HCT116 (cell line): ENCODE measurements at regions not wholly inside any gene's neighbourhood (a gene's known extent, or its start where the extent isn't known, plus 50 kb on each side); places are given as distances from the start of the nearest gene placed in this dataset.

Experiments
- ATAC-seq: fragments of 200-7000 bp; cut with Tn5 transposase; 2 replicates; pipeline ENCODE4 v1.9.1; 2020; ENCODE audit warnings: mild to moderate bottlenecking, moderate library complexity
- BruUV-seq: library from RNA; stranded (reverse); fragments of 400-500 nt; replicated peaks from 2 replicates; lab custom pipeline; 2021; lab: Mats Ljungman, UMichigan
- CTCF ChIA-PET: fragments of 300-600 bp; sonication (Branson Sonifier 250); formaldehyde crosslinking; loops from one replicate; lab custom pipeline; 2021; ENCODE audit warnings: antibody characterized with exemption; lab: Charles Lee
- POLR2A ChIA-PET: fragments of 300-600, 350-600 bp; sonication (Branson Sonifier 250); formaldehyde crosslinking; loops from one replicate; lab custom pipeline; 2021; ENCODE audit warnings: antibody characterized with exemption; lab: Charles Lee
- RAD21 ChIA-PET, 2 experiments: fragments of 300-600 bp; sonication (Branson Sonifier 250); formaldehyde crosslinking; loops; one replicate each; lab custom pipeline; 2023; ENCODE audit warnings: low total read pairs in 2 of 2; ENCODE audit not compliant: uncharacterized antibody in 2 of 2, unreplicated experiment in 2 of 2, low non-redundant PET in 1 of 2; lab: Charles Lee
- DNase-seq: peaks from one replicate; pipeline ENCODE4 v3.0.0-alpha.2; 2010; ENCODE audit warnings: low read depth, low spot score
- H2AFZ ChIP-seq: fragments of 200-600 bp; shearing (Covaris generic), sonication (generic); 2 replicates; pipeline ENCODE4 v1.6.1; 2017; ENCODE audit warnings: low read depth, mixed run types, mixed read lengths, antibody characterized with exemption, low read length; ENCODE audit not compliant: poor library complexity, severe bottlenecking
- H3K27ac ChIP-seq: 2 replicates; pipeline ENCODE4 v1.5.1; 2012; ENCODE audit warnings: low read depth, low read length
- H3K27me3 ChIP-seq: fragments of 200-600 bp; sonication (generic); 2 replicates; pipeline ENCODE4 v1.6.1; 2016; ENCODE audit warnings: mixed run types, low read length, mixed read lengths; ENCODE audit not compliant: insufficient read depth
- H3K36me3 ChIP-seq, 2 experiments: fragments of 200-500 bp in 1 of 2; fragments of 200-600 bp in 1 of 2; sonication (Bioruptor generic) in 1 of 2; sonication (generic) in 1 of 2; 2 replicates each; pipeline versions ENCODE4 v1.5.1 to v1.6.1; 2014 to 2016; ENCODE audit warnings: low read length in 2 of 2, inconsistent platforms in 1 of 2, mixed read lengths in 1 of 2, mixed run types in 1 of 2; ENCODE audit not compliant: insufficient read depth in 2 of 2, control insufficient read depth in 1 of 2
- H3K4me1 ChIP-seq, 2 experiments: fragments of 200-600 bp in 1 of 2; sonication (generic) in 1 of 2; 2 replicates each; pipeline versions ENCODE4 v1.5.1 to v1.6.1; 2012 to 2017; ENCODE audit warnings: low read length in 2 of 2, inconsistent platforms in 1 of 2, mild to moderate bottlenecking in 1 of 2, mixed read lengths in 1 of 2, mixed run types in 1 of 2, moderate library complexity in 1 of 2; ENCODE audit not compliant: insufficient read depth in 2 of 2, control insufficient read depth in 1 of 2
- H3K4me2 ChIP-seq: fragments of 200-600 bp; sonication (generic); 2 replicates; pipeline ENCODE4 v1.6.1; 2017; ENCODE audit warnings: mixed run types, low read length, mixed read lengths
- H3K4me3 ChIP-seq, 2 experiments: fragments of 200-600 bp in 1 of 2; sonication (generic) in 1 of 2; replicated peaks in 1 of 2; 2 replicates each; pipeline ENCODE4 v1.5.1; 2011 to 2016; ENCODE audit warnings: low read length in 2 of 2, control low read depth in 1 of 2, low read depth in 1 of 2, mild to moderate bottlenecking in 1 of 2, mixed read lengths in 1 of 2, mixed run types in 1 of 2
- H3K79me2 ChIP-seq: fragments of 200-600 bp; sonication (generic); 2 replicates; pipeline ENCODE4 v1.6.1; 2017; ENCODE audit warnings: mild to moderate bottlenecking, mixed run types, low read length, moderate library complexity, mixed read lengths; ENCODE audit not compliant: insufficient read depth
- H3K9ac ChIP-seq: fragments of 200-600 bp; sonication (generic); 2 replicates; pipeline ENCODE4 v1.6.1; 2016; ENCODE audit warnings: low read length, mixed read lengths
- H3K9me2 ChIP-seq: fragments of 200-600 bp; sonication (generic), shearing (Covaris generic); 2 replicates; pipeline ENCODE4 v1.6.1; 2017; ENCODE audit warnings: mixed run types, mild to moderate bottlenecking, moderate library complexity; ENCODE audit not compliant: insufficient read depth
- H3K9me3 ChIP-seq, 2 experiments: fragments of 200-500 bp in 1 of 2; fragments of 200-600 bp in 1 of 2; sonication (Bioruptor generic) in 1 of 2; sonication (generic) in 1 of 2; 2 replicates each; pipeline ENCODE4 v1.6.1; 2014 to 2017; ENCODE audit warnings: low read length in 2 of 2, mixed read lengths in 2 of 2, inconsistent platforms in 1 of 2, low read depth in 1 of 2, mild to moderate bottlenecking in 1 of 2, mixed run types in 1 of 2, moderate library complexity in 1 of 2; ENCODE audit not compliant: control insufficient read depth in 1 of 2, insufficient read depth in 1 of 2
- H4K20me1 ChIP-seq: fragments of 200-600 bp; sonication (generic), shearing (Covaris generic); 2 replicates; pipeline ENCODE4 v1.6.1; 2017; ENCODE audit warnings: mixed run types, mild to moderate bottlenecking, moderate library complexity; ENCODE audit not compliant: insufficient read depth
- CEBPB ChIP-seq: IDR thresholded peaks from 2 replicates; pipeline ENCODE4 v1.6.1; 2012; ENCODE audit warnings: low read depth
- EGR1 ChIP-seq: IDR thresholded peaks from 2 replicates; pipeline ENCODE4 v1.6.1; 2012; ENCODE audit warnings: low read depth
- EZH2 ChIP-seq: fragments of 200-600 bp; sonication (generic); IDR thresholded peaks from 2 replicates; pipeline ENCODE4 v1.6.1; 2017; ENCODE audit warnings: antibody characterized with exemption, mixed run types
- EZH2phosphoT487 ChIP-seq: fragments of 200-600 bp; IDR thresholded peaks from 2 replicates; pipeline ENCODE4 v1.6.1; 2018; ENCODE audit warnings: antibody characterized with exemption, borderline replicate concordance
- POLR2AphosphoS5 ChIP-seq: IDR thresholded peaks from 2 replicates; pipeline ENCODE4 v1.6.1; 2011; ENCODE audit warnings: mild to moderate bottlenecking, low read depth, low read length, moderate library complexity
- SIN3A ChIP-seq: IDR thresholded peaks from 2 replicates; pipeline ENCODE4 v1.6.1; 2012; ENCODE audit warnings: low read depth
- SP1 ChIP-seq: IDR thresholded peaks from 2 replicates; pipeline ENCODE4 v1.6.1; 2012; ENCODE audit warnings: low read depth
- SRF ChIP-seq: IDR thresholded peaks from 2 replicates; pipeline ENCODE4 v1.6.1; 2012; ENCODE audit warnings: low read depth
- TCF7L2 ChIP-seq: IDR thresholded peaks from 2 replicates; pipeline ENCODE4 v1.7.0; 2011; ENCODE audit warnings: borderline replicate concordance, inconsistent platforms; ENCODE audit not compliant: insufficient read depth, insufficient read length; ENCODE audit errors: extremely low read depth
- YY1 ChIP-seq: IDR thresholded peaks from 2 replicates; pipeline ENCODE4 v1.6.1; 2011; ENCODE audit warnings: low read length, low read depth, moderate library complexity, mild to moderate bottlenecking; ENCODE audit not compliant: insufficient replicate concordance; ENCODE audit errors: extremely low read depth
- ZBTB33 ChIP-seq: IDR thresholded peaks from 2 replicates; pipeline ENCODE4 v1.6.1; 2011; ENCODE audit warnings: mild to moderate bottlenecking, low read length, moderate library complexity; ENCODE audit not compliant: insufficient replicate concordance; ENCODE audit errors: extremely low read depth
- ZFX ChIP-seq: fragments of 450-650 bp; IDR thresholded peaks from 2 replicates; pipeline ENCODE4 v1.6.1; 2017
- ZNF274 ChIP-seq: fragments of 200-500 bp; sonication (Bioruptor generic); IDR thresholded peaks from 2 replicates; pipeline ENCODE4 v1.6.1; 2014; ENCODE audit warnings: mild to moderate bottlenecking, low read depth, low read length, inconsistent platforms
- intact Hi-C: fragments of 100-400 bp; cut with micrococcal nuclease; formaldehyde crosslinking; loops from 2 replicates; pipeline ENCODE4 v1.10.0; 2022
- TF ChIP-seq, protein P1 (sequence below): IDR thresholded peaks from 2 replicates; pipeline ENCODE4 v1.6.1; 2012
- TF ChIP-seq, protein P2 (sequence below), 3 experiments: fragments of 200-600 bp in 1 of 3; sonication (generic) in 1 of 3; IDR thresholded peaks in 2 of 3; conservative IDR thresholded peaks in 1 of 3; 2 replicates each; pipeline ENCODE4 v1.5.1; 2012 to 2017; ENCODE audit warnings: low read depth in 2 of 3, low read length in 2 of 3, antibody characterized with exemption in 1 of 3, borderline replicate concordance in 1 of 3, control low read depth in 1 of 3, mild to moderate bottlenecking in 1 of 3, mixed read lengths in 1 of 3, mixed run types in 1 of 3, moderate library complexity in 1 of 3; ENCODE audit not compliant: insufficient read depth in 1 of 3
- TF ChIP-seq, protein P3 (sequence below): IDR thresholded peaks from 2 replicates; pipeline ENCODE4 v1.6.1; 2012; ENCODE audit warnings: low read depth

GRCh38 chr2:36301843-36302242 lies 53.7 kb upstream of the CRIM1 start:
- TF ChIP-seq ZFX (no peak), ZNF274 (no peak), ZBTB33 (no peak), SRF (no peak), TCF7L2 (no peak), YY1 (no peak), SP1 (no peak), EZH2phosphoT487 (no peak), EZH2 (no peak), POLR2AphosphoS5 (no peak), CEBPB (no peak), EGR1 (no peak), SIN3A (no peak)
- TF ChIP-seq, protein P1, sequence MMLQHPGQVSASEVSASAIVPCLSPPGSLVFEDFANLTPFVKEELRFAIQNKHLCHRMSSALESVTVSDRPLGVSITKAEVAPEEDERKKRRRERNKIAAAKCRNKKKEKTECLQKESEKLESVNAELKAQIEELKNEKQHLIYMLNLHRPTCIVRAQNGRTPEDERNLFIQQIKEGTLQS: no peak
- TF ChIP-seq, protein P2, sequence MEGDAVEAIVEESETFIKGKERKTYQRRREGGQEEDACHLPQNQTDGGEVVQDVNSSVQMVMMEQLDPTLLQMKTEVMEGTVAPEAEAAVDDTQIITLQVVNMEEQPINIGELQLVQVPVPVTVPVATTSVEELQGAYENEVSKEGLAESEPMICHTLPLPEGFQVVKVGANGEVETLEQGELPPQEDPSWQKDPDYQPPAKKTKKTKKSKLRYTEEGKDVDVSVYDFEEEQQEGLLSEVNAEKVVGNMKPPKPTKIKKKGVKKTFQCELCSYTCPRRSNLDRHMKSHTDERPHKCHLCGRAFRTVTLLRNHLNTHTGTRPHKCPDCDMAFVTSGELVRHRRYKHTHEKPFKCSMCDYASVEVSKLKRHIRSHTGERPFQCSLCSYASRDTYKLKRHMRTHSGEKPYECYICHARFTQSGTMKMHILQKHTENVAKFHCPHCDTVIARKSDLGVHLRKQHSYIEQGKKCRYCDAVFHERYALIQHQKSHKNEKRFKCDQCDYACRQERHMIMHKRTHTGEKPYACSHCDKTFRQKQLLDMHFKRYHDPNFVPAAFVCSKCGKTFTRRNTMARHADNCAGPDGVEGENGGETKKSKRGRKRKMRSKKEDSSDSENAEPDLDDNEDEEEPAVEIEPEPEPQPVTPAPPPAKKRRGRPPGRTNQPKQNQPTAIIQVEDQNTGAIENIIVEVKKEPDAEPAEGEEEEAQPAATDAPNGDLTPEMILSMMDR (IDR thresholded peaks at IDR 0.05 in 2 of 3, conservative IDR thresholded peaks at IDR 0.05 in 1 of 3; ENCODE audit: borderline replicate concordance in 1 of 3, insufficient read depth in 1 of 3, low read depth in 2 of 3, low read length in 2 of 3): no peak
- TF ChIP-seq, protein P3, sequence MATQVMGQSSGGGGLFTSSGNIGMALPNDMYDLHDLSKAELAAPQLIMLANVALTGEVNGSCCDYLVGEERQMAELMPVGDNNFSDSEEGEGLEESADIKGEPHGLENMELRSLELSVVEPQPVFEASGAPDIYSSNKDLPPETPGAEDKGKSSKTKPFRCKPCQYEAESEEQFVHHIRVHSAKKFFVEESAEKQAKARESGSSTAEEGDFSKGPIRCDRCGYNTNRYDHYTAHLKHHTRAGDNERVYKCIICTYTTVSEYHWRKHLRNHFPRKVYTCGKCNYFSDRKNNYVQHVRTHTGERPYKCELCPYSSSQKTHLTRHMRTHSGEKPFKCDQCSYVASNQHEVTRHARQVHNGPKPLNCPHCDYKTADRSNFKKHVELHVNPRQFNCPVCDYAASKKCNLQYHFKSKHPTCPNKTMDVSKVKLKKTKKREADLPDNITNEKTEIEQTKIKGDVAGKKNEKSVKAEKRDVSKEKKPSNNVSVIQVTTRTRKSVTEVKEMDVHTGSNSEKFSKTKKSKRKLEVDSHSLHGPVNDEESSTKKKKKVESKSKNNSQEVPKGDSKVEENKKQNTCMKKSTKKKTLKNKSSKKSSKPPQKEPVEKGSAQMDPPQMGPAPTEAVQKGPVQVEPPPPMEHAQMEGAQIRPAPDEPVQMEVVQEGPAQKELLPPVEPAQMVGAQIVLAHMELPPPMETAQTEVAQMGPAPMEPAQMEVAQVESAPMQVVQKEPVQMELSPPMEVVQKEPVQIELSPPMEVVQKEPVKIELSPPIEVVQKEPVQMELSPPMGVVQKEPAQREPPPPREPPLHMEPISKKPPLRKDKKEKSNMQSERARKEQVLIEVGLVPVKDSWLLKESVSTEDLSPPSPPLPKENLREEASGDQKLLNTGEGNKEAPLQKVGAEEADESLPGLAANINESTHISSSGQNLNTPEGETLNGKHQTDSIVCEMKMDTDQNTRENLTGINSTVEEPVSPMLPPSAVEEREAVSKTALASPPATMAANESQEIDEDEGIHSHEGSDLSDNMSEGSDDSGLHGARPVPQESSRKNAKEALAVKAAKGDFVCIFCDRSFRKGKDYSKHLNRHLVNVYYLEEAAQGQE: no peak
- Histone ChIP-seq H3K4me1 (no peaks in the 10 kb centered on the region), H3K36me3 (no peaks in the 10 kb centered on the region), H2AFZ (no peak overlapping the region), H3K79me2 (no peaks in the 10 kb centered on the region), H4K20me1 (no peaks in the 10 kb centered on the region), H3K27me3 (no peaks in the 10 kb centered on the region), H3K9ac (no peak overlapping the region), H3K9me2 (no peaks in the 10 kb centered on the region), H3K9me3 (no peaks in the 10 kb centered on the region), H3K4me2 (no peak overlapping the region), H3K4me3 (no peak overlapping the region), H3K27ac (no peak overlapping the region)
- ATAC-seq: no peak
- ChIA-PET RAD21 (no interaction called here), CTCF (no interaction called here), POLR2A (no interaction called here)
- no peak for DNase-seq
- no TSS peak for BruUV-seq
- intact Hi-C loops: no loop called here
